ENCODE measurements at regions not wholly inside any gene's neighbourhood (a gene's known extent, or its start where the extent isn't known, plus 50 kb on each side); places are given as distances from the start of the nearest gene placed in this dataset.
"Not testable (repeated sequence)": the region's sequence is repeated elsewhere in the genome, so short reads cannot be mapped to it uniquely, and the experiment has no call there.

DNA sequence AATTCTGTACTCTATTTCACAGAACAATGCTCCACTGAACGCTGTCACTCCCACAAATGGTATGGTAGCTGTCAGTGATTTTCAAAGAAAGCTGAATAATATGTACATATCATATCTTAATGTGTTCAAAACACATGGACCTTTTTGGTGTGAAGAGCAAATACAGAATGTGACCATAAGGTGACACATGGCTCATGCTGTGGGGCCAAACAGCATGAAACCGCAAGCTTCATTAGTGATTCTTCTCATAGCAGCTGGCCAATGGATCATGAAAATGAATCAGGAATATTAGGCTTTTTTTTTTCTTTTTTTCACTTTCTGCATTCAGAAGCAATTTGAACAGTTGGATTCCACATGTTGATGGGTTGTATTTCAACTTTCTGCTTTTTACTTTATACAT is 54.9 kb upstream of the CDH9 start:
- TF ChIP-seq, protein P1, sequence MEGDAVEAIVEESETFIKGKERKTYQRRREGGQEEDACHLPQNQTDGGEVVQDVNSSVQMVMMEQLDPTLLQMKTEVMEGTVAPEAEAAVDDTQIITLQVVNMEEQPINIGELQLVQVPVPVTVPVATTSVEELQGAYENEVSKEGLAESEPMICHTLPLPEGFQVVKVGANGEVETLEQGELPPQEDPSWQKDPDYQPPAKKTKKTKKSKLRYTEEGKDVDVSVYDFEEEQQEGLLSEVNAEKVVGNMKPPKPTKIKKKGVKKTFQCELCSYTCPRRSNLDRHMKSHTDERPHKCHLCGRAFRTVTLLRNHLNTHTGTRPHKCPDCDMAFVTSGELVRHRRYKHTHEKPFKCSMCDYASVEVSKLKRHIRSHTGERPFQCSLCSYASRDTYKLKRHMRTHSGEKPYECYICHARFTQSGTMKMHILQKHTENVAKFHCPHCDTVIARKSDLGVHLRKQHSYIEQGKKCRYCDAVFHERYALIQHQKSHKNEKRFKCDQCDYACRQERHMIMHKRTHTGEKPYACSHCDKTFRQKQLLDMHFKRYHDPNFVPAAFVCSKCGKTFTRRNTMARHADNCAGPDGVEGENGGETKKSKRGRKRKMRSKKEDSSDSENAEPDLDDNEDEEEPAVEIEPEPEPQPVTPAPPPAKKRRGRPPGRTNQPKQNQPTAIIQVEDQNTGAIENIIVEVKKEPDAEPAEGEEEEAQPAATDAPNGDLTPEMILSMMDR (IDR thresholded peaks at IDR 0.05; ENCODE audit: borderline replicate concordance, extremely low read depth, insufficient read depth): no peak
- FAIRE-seq (no peak), DNase-seq (no peak)
- intact Hi-C loops (cut with DNase I): no loop called here
- Histone ChIP-seq H3K27ac (ENCODE audit: low read depth in 2 of 2, low read length in 2 of 2) (no peak overlapping the region), H3K9me3 (ENCODE audit: control insufficient read depth in 2 of 3, insufficient read depth in 1 of 3, low read length in 3 of 3) (no peaks in the 10 kb centered on the region), H3K36me3 (ENCODE audit: control insufficient read depth in 2 of 3, insufficient read depth in 3 of 3, low read length in 3 of 3) (no peaks in the 10 kb centered on the region), H3K4me1 (ENCODE audit: control insufficient read depth in 2 of 3, insufficient read depth in 2 of 3, low read depth in 1 of 3, low read length in 3 of 3) (no peaks in the 10 kb centered on the region), H3K4me3 (ENCODE audit: low read length in 3 of 3) (no peak overlapping the region), H3K27me3 (ENCODE audit: control insufficient read depth, insufficient read depth, low read length) (no peaks in the 10 kb centered on the region), H3K9ac (ENCODE audit: low read length in 3 of 3) (no peak overlapping the region)

DNA sequence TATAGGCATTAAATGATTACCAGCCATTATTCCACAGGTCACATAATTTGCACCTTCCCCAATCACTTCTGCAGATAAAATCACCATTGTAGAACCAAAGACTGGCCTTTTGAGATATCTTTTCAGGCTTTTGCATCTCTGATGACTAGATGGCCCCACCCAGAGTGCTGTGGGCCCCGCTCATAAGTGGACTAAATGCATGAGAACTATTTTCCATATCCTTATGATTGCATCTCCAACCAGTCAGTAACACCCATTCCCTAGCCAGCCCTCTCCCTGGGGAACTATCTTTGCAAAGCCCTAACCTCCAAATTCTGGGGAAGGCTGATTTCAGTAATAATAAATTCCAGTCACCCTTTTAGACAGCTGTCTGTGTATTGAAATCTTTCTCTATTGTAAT is 53.5 kb upstream of the CDH9 start:
- no peak overlapping the region for H3K27ac ChIP-seq (ENCODE audit: low read depth in 2 of 2, low read length in 2 of 2)
- FAIRE-seq (no peak), DNase-seq (no peak)
- H3K36me3 ChIP-seq (ENCODE audit: control insufficient read depth in 2 of 3, insufficient read depth in 3 of 3, low read length in 3 of 3): no peaks in the 10 kb centered on the region
- H3K4me3 ChIP-seq (ENCODE audit: low read length in 3 of 3): no peak overlapping the region
- no peaks in the 10 kb centered on the region for H3K9me3 ChIP-seq (ENCODE audit: control insufficient read depth in 2 of 3, insufficient read depth in 1 of 3, low read length in 3 of 3)
- no peaks in the 10 kb centered on the region for H3K4me1 ChIP-seq (ENCODE audit: control insufficient read depth in 2 of 3, insufficient read depth in 2 of 3, low read depth in 1 of 3, low read length in 3 of 3)
- no peak overlapping the region for H3K9ac ChIP-seq (ENCODE audit: low read length in 3 of 3)
- TF ChIP-seq, protein P1 (IDR thresholded peaks at IDR 0.05; ENCODE audit: borderline replicate concordance, extremely low read depth, insufficient read depth): no peak
- intact Hi-C loops (cut with DNase I): no loop called here
- no peaks in the 10 kb centered on the region for H3K27me3 ChIP-seq (ENCODE audit: control insufficient read depth, insufficient read depth, low read length)

DNA sequence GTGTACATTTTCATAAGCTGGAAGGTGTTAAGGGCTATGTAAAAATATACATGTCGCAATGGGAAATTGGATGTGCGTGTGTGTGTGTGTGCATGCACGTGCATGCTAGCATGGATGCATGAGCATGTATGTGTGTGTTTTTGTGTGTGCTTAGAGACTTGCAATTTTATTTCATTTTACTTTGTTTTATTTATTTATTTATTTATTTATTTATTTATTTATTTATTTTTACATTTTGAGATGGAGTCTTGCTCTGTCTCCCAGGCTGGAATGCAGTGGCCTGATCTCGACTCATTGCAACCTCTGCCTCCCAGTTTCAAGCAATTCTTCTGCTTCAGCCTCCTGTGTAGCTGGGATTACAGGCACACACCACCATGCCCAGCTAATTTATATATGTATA is 50.4 kb upstream of the CDH9 start:
- H3K27ac ChIP-seq (ENCODE audit: low read depth in 2 of 2, low read length in 2 of 2); H3K27me3 ChIP-seq (ENCODE audit: control insufficient read depth, insufficient read depth, low read length); H3K4me3 ChIP-seq (ENCODE audit: low read length in 3 of 3); H3K36me3 ChIP-seq (ENCODE audit: control insufficient read depth in 2 of 3, insufficient read depth in 3 of 3, low read length in 3 of 3); H3K9ac ChIP-seq (ENCODE audit: low read length in 3 of 3); intact Hi-C loops (cut with DNase I); H3K9me3 ChIP-seq (ENCODE audit: control insufficient read depth in 2 of 3, insufficient read depth in 1 of 3, low read length in 3 of 3); H3K4me1 ChIP-seq (ENCODE audit: control insufficient read depth in 2 of 3, insufficient read depth in 2 of 3, low read depth in 1 of 3, low read length in 3 of 3); DNase-seq; FAIRE-seq: not testable (repeated sequence)
